ENCODE measurements at regions not wholly inside any gene's neighbourhood (a gene's known extent, or its start where the extent isn't known, plus 50 kb on each side); places are given as distances from the start of the nearest gene placed in this dataset.

- no peak for DNase-seq (ENCODE audit: low read depth, low spot score)
- H3K27ac ChIP-seq: no peak overlapping the region
Observed at GRCh38 chr2:128773641-128774319, 455.1 kb upstream of the HS6ST1 start.

DNA sequence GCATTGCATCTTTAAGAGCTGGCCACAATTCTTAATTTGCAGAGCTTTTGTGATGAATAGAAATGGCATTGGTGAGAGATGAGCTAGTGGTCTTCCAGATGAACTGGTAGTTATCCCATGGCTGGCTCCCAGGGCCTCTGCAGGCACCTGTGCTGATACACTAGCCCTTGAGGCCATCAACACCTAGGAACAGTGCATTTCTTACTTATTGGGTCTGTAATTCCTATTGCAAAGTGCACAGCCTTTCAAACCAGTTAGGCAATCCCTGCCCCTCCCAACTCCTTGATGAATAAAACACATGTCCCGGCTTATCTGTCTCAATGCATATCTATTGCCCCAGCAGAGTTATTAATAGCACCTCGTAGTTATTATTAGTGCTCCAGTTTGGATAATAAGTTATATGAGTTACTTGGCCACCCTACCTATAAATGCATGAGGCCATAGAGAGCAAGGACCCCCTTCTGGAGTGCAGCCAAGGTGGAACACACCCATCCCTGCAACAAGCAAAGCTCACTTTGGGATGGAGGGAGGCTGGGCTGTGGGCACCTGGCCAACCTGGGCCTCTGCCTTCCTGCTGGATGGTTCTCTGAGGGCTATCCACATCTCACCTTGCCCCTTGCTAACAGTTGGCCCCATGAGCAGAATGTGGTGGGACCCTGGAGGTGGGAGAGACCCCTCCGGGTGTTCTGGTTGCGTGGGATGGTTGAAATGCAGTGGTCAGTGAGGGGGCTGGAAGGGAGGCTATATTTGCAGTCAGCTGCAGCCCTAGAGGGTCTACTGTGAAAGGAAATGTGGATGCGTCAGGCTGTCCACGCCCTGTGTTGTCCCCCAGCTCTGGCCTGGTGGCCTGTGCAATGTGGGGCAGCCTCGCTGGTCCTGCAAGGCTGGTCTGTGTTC, 455.9 kb upstream of the HS6ST1 start:
- H3K27ac ChIP-seq: no peak overlapping the region
- no peak for DNase-seq (ENCODE audit: low read depth, low spot score)

GRCh38 chr2:128775217-128775913, 456.7 kb upstream of the HS6ST1 start:
- no peak overlapping the region for H3K27ac ChIP-seq
- no peak for DNase-seq (ENCODE audit: low read depth, low spot score)

- no peak for DNase-seq (ENCODE audit: low read depth, low spot score)
- no peak overlapping the region for H3K27ac ChIP-seq
Observed at GRCh38 chr2:128775914-128776285, 457.2 kb upstream of the HS6ST1 start.

DNA sequence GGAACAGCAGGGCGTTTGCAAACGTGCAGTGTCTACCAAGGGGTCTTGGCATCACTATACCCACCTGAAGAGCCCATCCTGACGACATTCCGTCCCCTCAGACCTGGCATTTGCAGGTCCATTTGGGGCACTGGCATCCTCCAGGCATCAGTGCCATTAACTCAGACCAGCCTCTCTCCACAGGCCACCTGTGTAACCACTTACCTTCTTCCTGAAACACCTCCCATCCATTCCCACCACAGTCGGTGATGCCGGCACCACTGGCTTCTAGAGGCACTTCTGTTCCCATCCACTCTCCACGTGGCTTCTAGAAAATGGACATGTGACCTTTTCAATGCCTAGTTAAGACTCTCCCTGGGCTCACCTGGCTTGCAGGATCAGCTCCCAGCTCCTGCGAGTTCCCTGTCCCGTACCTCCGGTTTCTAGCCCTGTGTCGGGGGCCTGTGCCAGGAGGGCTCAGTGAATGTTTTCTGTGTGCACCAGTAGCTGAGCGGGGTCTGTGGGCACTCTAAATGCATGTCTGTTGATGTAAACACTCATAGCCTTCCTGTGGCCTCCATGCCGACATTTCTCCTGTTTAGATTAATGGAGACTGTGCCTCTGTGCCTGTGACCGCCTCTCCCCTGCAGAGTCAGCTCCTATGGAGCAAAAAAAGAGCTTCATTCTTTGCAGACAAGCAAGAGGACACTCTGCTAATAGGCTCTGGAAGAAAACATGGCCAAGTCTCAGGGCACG, 458.0 kb upstream of the HS6ST1 start:
- no peak for DNase-seq (ENCODE audit: low read depth, low spot score)
- no peak overlapping the region for H3K27ac ChIP-seq

DNA sequence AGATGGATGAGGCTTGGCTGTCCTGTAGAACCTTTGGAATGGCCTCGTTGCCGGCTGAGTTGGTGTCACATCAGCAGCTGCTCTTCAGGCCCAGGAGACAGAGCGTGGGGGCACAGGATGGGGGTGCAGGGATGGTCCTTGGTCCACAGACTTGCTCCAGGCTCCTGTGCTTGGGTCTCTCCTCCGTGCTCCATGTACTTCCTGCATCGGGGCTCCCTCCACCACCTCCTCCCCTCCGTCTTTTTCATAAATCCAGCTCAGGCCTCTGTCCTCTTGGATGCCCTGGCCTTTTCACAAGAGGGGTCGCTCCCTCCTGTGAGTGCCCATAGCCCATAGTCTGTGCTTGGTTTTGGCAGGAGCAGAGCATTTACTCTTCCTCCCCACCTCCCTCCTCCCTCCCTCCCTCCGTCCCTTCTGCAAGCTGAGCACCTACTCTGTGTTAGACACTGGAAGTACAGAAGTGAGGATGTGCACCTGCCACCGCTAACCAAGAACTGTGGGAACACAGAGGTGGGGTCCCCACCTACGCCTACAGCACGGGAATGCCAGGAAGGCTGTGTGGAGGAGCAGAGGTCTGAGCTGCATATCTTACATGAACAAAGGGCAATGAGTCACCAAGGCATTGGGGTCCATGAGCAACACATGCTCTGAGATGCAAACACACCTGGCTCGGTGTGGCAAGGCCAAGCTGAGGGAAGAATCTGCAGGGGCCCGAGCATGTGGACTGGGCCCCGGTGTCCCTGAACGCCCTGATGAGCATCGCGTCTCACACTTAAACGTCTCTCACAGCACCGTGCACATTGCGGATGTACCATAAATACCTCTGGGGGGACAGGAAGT, 458.7 kb upstream of the HS6ST1 start:
- no peak overlapping the region for H3K27ac ChIP-seq
- no peak for DNase-seq (ENCODE audit: low read depth, low spot score)

DNA sequence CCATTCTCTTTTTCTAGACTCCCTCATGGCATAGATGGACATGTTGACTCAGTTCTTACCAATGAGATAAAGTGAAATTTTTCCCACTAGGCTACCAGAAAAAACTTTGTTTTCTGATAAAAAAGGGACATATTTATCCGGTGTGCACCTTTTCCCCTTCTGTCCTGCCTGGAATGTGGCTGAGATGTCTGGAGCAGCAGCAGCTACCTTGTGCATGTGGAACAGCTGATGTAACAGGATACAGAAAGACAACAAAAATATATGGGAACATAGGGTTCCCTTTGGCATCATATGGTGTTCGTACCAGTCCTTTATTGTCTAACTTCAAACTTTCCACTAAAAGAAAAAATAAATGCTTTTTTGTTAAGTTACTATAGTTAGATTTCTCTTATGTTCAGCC, 460.2 kb upstream of the HS6ST1 start:
- H3K27ac ChIP-seq: no peak overlapping the region
- no peak for DNase-seq (ENCODE audit: low read depth, low spot score)

DNA sequence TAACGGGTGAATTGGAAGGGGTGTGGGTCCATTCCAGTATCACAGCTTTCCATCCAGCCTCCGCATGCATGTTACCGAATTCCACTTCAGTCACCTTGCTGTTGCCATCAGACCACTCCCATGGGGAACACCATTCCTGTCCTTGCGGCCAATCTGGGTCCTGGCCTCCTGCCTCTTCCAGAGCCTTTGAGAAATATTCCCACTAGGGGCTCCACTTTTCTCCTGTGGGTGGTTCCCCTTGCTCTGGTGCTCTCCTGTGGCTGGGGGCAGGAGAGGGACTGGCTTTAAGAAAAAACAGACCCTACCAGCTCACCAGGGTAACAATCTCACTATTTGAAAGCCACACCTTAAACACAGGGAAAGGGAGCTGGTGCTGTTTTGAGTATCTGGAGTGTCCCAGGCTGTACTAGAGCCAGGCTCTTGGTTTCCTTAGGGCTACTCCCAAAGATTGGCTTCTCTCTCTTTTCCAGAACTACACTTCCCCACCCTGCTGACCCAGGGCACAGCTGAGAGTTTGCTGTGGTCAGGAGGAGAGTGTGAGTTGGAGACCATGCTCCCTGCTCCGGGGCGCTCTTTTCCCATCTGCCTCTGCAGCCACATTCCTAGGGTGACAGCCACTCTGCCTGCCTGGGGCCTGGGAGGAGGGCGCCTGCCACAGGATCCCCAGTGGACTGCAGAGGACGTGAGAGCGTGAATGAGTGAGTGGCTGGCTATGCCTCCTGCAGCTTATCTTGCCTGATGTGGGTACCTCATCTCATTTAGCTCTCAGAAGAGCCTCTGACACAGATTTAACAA, 460.8 kb upstream of the HS6ST1 start:
- no peak overlapping the region for H3K27ac ChIP-seq
- DNase-seq (ENCODE audit: low read depth, low spot score): no peak

- H3K27ac ChIP-seq: no peak overlapping the region
- DNase-seq (ENCODE audit: low read depth, low spot score): no peak
Observed at GRCh38 chr2:128780434-128781080, 461.9 kb upstream of the HS6ST1 start.

- H3K27ac ChIP-seq: no peak overlapping the region
- no peak for DNase-seq (ENCODE audit: low read depth, low spot score)
Observed at GRCh38 chr2:128781166-128781565, 462.5 kb upstream of the HS6ST1 start.

GRCh38 chr2:128781585-128782385, 463.1 kb upstream of the HS6ST1 start:
- DNase-seq (ENCODE audit: low read depth, low spot score): no peak
- no peak overlapping the region for H3K27ac ChIP-seq

GRCh38 chr2:128782411-128783192, 463.9 kb upstream of the HS6ST1 start:
- no peak for DNase-seq (ENCODE audit: low read depth, low spot score)
- no peak overlapping the region for H3K27ac ChIP-seq

DNA sequence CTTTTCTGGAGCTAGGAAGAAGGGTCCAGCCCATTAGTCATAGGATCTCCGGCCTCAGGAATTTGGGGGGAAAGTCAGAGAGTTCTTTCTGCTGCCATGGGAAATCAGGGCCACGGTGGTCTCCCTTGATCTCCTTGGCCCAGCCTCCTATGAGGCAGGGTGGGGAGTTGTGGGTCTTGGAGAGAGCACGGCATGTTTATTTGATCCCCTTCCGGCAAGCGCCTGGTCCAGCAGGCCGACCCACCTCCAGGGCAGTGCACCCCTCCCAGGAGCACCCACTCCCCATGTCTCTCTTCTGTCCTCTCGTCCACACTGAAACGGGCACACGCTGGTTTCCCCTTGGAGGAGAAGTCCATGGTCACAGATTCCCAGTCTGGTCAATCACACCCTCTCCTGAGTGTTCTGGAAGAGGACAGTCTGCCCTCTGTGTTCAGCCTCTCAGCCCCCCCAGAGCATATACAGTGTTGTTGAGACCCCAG, 464.6 kb upstream of the HS6ST1 start:
- no peak for DNase-seq (ENCODE audit: low read depth, low spot score)
- no peak overlapping the region for H3K27ac ChIP-seq

GRCh38 chr2:128783896-128784295, 465.2 kb upstream of the HS6ST1 start:
- no peak overlapping the region for H3K27ac ChIP-seq
- no peak for DNase-seq (ENCODE audit: low read depth, low spot score)

- DNase-seq (ENCODE audit: low read depth, low spot score): no peak
- no peak overlapping the region for H3K27ac ChIP-seq
Observed at GRCh38 chr2:128784626-128785306, 466.1 kb upstream of the HS6ST1 start.

GRCh38 chr2:128786316-128786715, 467.6 kb upstream of the HS6ST1 start:
- no peak for DNase-seq (ENCODE audit: low read depth, low spot score)
- H3K27ac ChIP-seq: no peak overlapping the region

Measured in epithelial cell of prostate (primary cell).